ENCODE measurements at regions not wholly inside any gene's neighbourhood (a gene's known extent, or its start where the extent isn't known, plus 50 kb on each side); places are given as distances from the start of the nearest gene placed in this dataset.
"Not testable (repeated sequence)": the region's sequence is repeated elsewhere in the genome, so short reads cannot be mapped to it uniquely, and the experiment has no call there.

- TF ChIP-seq CTCF (IDR thresholded peaks at IDR 0.05); EZH2 (IDR thresholded peaks at IDR 0.05; ENCODE audit: borderline replicate concordance, insufficient read depth, low read depth, low read length, poor library complexity, severe bottlenecking): not testable (repeated sequence)
Measured at GRCh38 chr16:10272250-10272854, 90.1 kb upstream of the GRIN2A start.

Measured in B cell (primary cell).